NB4 (cell line): ENCODE measurements at regions not wholly inside any gene's neighbourhood (a gene's known extent, or its start where the extent isn't known, plus 50 kb on each side); places are given as distances from the start of the nearest gene placed in this dataset.

ENCODE experiments used
- DNase-seq: peaks from one replicate; pipeline ENCODE4 v3.0.0; 2010; ENCODE audit warnings: low read depth
- H3K4me3 ChIP-seq: one replicate; pipeline ENCODE4 v1.5.1; 2011; ENCODE audit warnings: mild to moderate bottlenecking, low read depth, low read length, moderate library complexity
- MYC ChIP-seq: IDR thresholded peaks from 2 replicates; pipeline ENCODE4 v1.6.1; 2011; ENCODE audit warnings: low read depth, low read length
- POLR2A ChIP-seq: IDR thresholded peaks from 2 replicates; pipeline ENCODE4 v1.6.1; 2011; ENCODE audit warnings: mild to moderate bottlenecking; ENCODE audit not compliant: insufficient read length; ENCODE audit errors: extremely low read depth
- TF ChIP-seq, protein P1 (sequence below): IDR thresholded peaks from 2 replicates; pipeline ENCODE4 v1.6.1; 2011; ENCODE audit warnings: low read depth, low read length
- TF ChIP-seq, protein P2 (sequence below): IDR thresholded peaks from one replicate; pipeline ENCODE4 v1.5.1; 2012; ENCODE audit warnings: low read depth, low read length

DNA sequence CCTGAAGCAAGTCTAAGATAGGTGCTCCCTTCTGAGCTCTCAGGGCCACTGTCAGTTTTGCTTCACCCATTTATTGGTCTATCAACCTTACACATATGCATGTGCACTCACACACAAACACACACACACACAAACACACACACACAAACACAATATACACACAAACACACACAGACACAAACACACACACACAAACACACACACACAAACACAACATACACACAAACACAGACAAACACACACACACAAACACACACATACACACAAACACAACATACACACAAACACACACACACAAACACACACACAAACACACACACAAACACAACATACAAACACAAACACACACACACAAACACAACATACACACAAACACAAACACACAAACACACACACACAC lies 181.6 kb upstream of the KLHL29 start:
- H3K4me3 ChIP-seq, result no peak overlapping the region
- no peak for DNase-seq
- no peak for TF ChIP-seq POLR2A
- TF ChIP-seq, protein P1, sequence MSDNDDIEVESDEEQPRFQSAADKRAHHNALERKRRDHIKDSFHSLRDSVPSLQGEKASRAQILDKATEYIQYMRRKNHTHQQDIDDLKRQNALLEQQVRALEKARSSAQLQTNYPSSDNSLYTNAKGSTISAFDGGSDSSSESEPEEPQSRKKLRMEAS, result no peak
- TF ChIP-seq, protein P2, sequence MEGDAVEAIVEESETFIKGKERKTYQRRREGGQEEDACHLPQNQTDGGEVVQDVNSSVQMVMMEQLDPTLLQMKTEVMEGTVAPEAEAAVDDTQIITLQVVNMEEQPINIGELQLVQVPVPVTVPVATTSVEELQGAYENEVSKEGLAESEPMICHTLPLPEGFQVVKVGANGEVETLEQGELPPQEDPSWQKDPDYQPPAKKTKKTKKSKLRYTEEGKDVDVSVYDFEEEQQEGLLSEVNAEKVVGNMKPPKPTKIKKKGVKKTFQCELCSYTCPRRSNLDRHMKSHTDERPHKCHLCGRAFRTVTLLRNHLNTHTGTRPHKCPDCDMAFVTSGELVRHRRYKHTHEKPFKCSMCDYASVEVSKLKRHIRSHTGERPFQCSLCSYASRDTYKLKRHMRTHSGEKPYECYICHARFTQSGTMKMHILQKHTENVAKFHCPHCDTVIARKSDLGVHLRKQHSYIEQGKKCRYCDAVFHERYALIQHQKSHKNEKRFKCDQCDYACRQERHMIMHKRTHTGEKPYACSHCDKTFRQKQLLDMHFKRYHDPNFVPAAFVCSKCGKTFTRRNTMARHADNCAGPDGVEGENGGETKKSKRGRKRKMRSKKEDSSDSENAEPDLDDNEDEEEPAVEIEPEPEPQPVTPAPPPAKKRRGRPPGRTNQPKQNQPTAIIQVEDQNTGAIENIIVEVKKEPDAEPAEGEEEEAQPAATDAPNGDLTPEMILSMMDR, result no peak
- no peak for TF ChIP-seq MYC

DNA sequence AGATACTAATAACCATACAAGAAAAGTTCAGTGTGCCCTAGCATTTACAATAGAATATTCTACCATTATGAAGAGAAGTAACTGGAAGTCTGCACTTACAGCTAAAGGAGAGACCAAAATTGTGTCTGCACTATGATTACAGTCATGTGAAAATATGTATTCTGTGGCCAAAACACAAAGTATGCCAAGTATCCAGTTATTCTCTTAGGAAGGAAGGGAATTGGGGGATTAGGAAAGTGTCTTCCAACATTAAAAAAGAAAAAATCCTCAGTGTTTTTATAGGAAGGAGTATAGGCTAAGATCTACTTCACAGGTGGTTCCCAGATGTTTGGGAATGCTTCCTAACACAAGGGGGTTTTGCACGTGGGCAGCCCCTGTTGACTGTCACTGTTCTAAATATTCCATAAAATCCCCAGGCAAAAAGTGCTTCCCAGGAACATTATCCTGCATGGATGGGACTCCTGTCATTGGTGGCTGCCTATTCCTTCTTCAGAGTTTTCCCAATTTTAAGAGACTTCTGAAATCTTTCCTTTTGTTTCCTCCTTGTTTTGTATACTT lies 180.2 kb upstream of the KLHL29 start:
- no peak for DNase-seq
- TF ChIP-seq MYC, result no peak
- no peak for TF ChIP-seq POLR2A
- TF ChIP-seq, protein P2, result no peak
- TF ChIP-seq, protein P1, result no peak
- H3K4me3 ChIP-seq, result no peak overlapping the region

DNA sequence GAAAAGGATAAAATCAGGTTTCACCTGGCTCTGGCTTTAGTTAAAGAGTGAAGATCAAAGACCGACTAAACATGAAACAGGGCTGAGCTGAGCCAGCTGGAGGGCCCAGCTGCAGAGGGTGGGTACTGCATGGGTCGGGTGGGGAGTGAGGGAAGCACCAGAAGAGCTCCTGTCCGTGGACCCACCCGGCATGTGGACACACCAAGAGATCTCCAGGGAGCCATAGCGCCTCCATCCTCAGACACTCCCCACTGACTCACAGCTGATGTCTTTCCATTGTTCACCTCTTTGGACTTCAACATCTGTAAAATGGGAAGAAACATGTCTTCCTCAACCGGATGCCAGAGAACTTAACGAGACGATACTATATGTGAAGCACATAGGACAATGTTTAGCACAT lies 178.3 kb upstream of the KLHL29 start:
- no peak for DNase-seq
- TF ChIP-seq, protein P1, result no peak
- TF ChIP-seq, protein P2, result no peak
- TF ChIP-seq POLR2A (no peak), MYC (no peak)
- no peak overlapping the region for H3K4me3 ChIP-seq

DNA sequence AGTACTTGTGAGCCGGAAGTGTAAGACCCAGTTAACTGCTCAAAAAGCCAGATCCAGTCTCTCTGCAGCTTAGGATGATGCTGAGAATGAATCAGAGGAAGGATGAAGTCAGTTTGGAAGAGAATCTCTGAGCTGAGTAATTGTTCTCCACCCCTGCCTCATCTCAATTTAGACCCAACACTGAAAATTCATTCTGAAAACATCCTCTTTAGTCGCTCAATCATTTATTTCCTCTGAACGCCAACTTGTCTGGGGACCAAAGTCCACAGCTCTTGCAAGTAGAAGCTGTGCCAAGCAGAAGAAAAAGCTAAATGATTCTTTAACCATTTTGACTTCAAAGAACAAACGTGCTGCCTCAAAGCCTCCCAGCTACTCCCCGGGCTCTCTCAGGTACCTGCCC lies 177.1 kb upstream of the KLHL29 start:
- no peak overlapping the region for H3K4me3 ChIP-seq
- DNase-seq, result no peak
- TF ChIP-seq, protein P1, result no peak
- TF ChIP-seq POLR2A (no peak), MYC (no peak)
- TF ChIP-seq, protein P2, result no peak

DNA sequence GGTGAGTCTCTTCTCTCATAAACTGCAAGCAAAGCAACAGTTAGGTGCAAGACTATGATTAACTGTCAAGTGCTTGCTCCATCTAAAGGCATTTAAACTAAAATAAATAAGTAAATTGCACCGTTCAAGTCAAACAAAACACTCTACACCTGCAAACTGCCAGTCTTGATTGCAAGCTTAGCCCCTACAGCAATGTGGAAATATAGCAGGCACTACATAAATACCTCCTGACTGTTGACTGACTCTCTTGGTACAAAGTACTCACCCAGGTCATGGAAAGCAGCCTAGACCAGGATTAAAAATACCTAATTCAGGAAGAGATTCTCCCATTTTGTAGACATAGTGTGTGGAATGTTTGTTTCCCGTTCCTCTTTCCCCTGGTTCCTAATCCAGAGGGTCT lies 176.6 kb upstream of the KLHL29 start:
- DNase-seq, result no peak
- no peak overlapping the region for H3K4me3 ChIP-seq
- TF ChIP-seq, protein P1, result no peak
- no peak for TF ChIP-seq POLR2A
- TF ChIP-seq MYC, result no peak
- TF ChIP-seq, protein P2, result no peak

DNA sequence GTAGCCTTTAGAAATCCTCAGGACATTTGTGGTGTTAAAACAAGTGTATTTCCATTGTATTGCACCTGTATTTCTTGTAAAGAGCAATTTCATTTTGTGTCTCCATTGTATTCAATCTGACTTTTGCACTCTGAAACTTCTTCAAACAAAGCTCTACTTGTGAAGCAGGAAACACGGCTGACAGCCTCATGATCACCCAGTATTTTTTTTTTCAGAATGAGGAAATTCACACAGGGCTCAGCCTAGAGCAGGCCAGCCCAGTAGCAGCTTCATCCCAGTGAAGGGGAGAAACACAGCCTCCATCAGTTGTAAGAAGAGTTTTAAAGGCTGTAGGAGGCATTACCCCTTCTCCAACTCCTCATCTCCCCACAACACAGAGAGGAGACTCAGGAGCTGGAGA lies 175.9 kb upstream of the KLHL29 start:
- H3K4me3 ChIP-seq, result no peak overlapping the region
- no peak for DNase-seq
- TF ChIP-seq, protein P1, result no peak
- TF ChIP-seq POLR2A (no peak), MYC (no peak)
- TF ChIP-seq, protein P2, result no peak
